H9 (cell line): ENCODE measurements at regions not wholly inside any gene's neighbourhood (a gene's known extent, or its start where the extent isn't known, plus 50 kb on each side); places are given as distances from the start of the nearest gene placed in this dataset.

Experiments used
- DNase-seq: peaks from one replicate; pipeline ENCODE4 v3.0.0-alpha.2; 2017
- H2AFZ ChIP-seq: one replicate; pipeline ENCODE4 v1.6.1; 2013; ENCODE audit warnings: mild to moderate bottlenecking, low read length, control low read depth, moderate library complexity
- H2AK5ac ChIP-seq: 2 replicates; pipeline ENCODE4 v1.6.1; 2013; ENCODE audit warnings: low read length, control low read depth, mixed read lengths; ENCODE audit not compliant: insufficient read length
- H2BK120ac ChIP-seq: one replicate; pipeline ENCODE4 v1.6.1; 2013; ENCODE audit warnings: low read depth, mild to moderate bottlenecking, low read length, control low read depth, inconsistent platforms; ENCODE audit not compliant: poor library complexity, severe bottlenecking
- H2BK12ac ChIP-seq: 2 replicates; pipeline ENCODE4 v1.6.1; 2013; ENCODE audit warnings: low read length, control low read depth, mixed read lengths, low read depth; ENCODE audit not compliant: insufficient read length
- H2BK15ac ChIP-seq: 2 replicates; pipeline ENCODE4 v1.6.1; 2013; ENCODE audit warnings: low read depth, low read length, control low read depth
- H2BK20ac ChIP-seq: one replicate; pipeline ENCODE4 v1.6.1; 2013; ENCODE audit warnings: low read depth, mild to moderate bottlenecking, low read length, control low read depth, inconsistent platforms; ENCODE audit not compliant: poor library complexity, severe bottlenecking
- H2BK5ac ChIP-seq: 2 replicates; pipeline ENCODE4 v1.6.1; 2013; ENCODE audit warnings: low read length, control low read depth, mixed read lengths; ENCODE audit not compliant: insufficient read length
- H3K14ac ChIP-seq: 2 replicates; pipeline ENCODE4 v1.6.1; 2013; ENCODE audit warnings: low read length, control low read depth; ENCODE audit not compliant: insufficient read depth
- H3K18ac ChIP-seq: 2 replicates; pipeline ENCODE4 v1.6.1; 2013; ENCODE audit warnings: low read depth, mild to moderate bottlenecking, mixed read lengths, low read length, control low read depth; ENCODE audit not compliant: insufficient read length
- H3K23ac ChIP-seq: 2 replicates; pipeline ENCODE4 v1.6.1; 2013; ENCODE audit warnings: low read length, control low read depth, mixed read lengths, low read depth; ENCODE audit not compliant: insufficient read length
- H3K23me2 ChIP-seq: 2 replicates; pipeline ENCODE4 v1.6.1; 2013; ENCODE audit warnings: low read depth, mild to moderate bottlenecking, mixed read lengths, low read length, control low read depth; ENCODE audit not compliant: insufficient read length, poor library complexity, severe bottlenecking
- H3K27ac ChIP-seq: 2 replicates; pipeline ENCODE4 v1.5.1; 2013; ENCODE audit warnings: low read length, control low read depth, mixed read lengths, low read depth; ENCODE audit not compliant: insufficient read length
- H3K27me3 ChIP-seq: 2 replicates; pipeline ENCODE4 v1.6.1; 2013; ENCODE audit warnings: low read length, control low read depth, inconsistent platforms; ENCODE audit not compliant: insufficient read depth
- H3K4ac ChIP-seq: 2 replicates; pipeline ENCODE4 v1.6.1; 2013; ENCODE audit warnings: low read depth, mild to moderate bottlenecking, control low read depth, inconsistent platforms, low read length, moderate library complexity
- H3K4me1 ChIP-seq: 2 replicates; pipeline ENCODE4 v1.6.1; 2013; ENCODE audit warnings: low read length, control low read depth, inconsistent platforms; ENCODE audit not compliant: insufficient read depth
- H3K4me2 ChIP-seq: 2 replicates; pipeline ENCODE4 v1.6.1; 2013; ENCODE audit warnings: low read length, control low read depth, mixed read lengths; ENCODE audit not compliant: insufficient read length, insufficient read depth
- H3K56ac ChIP-seq: 2 replicates; pipeline ENCODE4 v1.6.1; 2013; ENCODE audit warnings: low read depth, mild to moderate bottlenecking, mixed read lengths, low read length, control low read depth; ENCODE audit not compliant: insufficient read length
- H3K79me1 ChIP-seq: 2 replicates; pipeline ENCODE4 v1.6.1; 2013; ENCODE audit warnings: low read depth, mild to moderate bottlenecking, moderate library complexity, low read length, control low read depth, inconsistent platforms; ENCODE audit not compliant: insufficient read depth, poor library complexity, severe bottlenecking
- H3K79me2 ChIP-seq: 2 replicates; pipeline ENCODE4 v1.6.1; 2013; ENCODE audit warnings: low read length, control low read depth, inconsistent platforms; ENCODE audit not compliant: insufficient read depth
- H3K9ac ChIP-seq: 2 replicates; pipeline ENCODE4 v1.6.1; 2013; ENCODE audit warnings: low read length, control low read depth, mixed read lengths; ENCODE audit not compliant: insufficient read length; ENCODE audit errors: extremely low read depth
- H3K9me3 ChIP-seq: one replicate; pipeline ENCODE4 v1.6.1; 2013; ENCODE audit warnings: low read depth, low read length, inconsistent platforms; ENCODE audit not compliant: control insufficient read depth
- H3T11ph ChIP-seq: one replicate; pipeline ENCODE4 v1.6.1; 2013; ENCODE audit warnings: mild to moderate bottlenecking, low read length, control low read depth, inconsistent platforms
- H4K20me1 ChIP-seq: one replicate; pipeline ENCODE4 v1.6.1; 2013; ENCODE audit not compliant: control insufficient read depth, insufficient read length, insufficient read depth
- H4K5ac ChIP-seq: 2 replicates; pipeline ENCODE4 v1.6.1; 2013; ENCODE audit warnings: low read depth, mild to moderate bottlenecking, mixed read lengths, low read length, control low read depth; ENCODE audit not compliant: insufficient read length
- H4K8ac ChIP-seq: replicated peaks from 2 replicates; pipeline ENCODE4 v1.6.1; 2013; ENCODE audit warnings: low read length, control low read depth, mixed read lengths, low read depth; ENCODE audit not compliant: insufficient read length
- H4K91ac ChIP-seq: 2 replicates; pipeline ENCODE4 v1.6.1; 2013; ENCODE audit warnings: low read depth, mild to moderate bottlenecking, moderate library complexity, mixed read lengths, low read length, control low read depth; ENCODE audit not compliant: insufficient read length
- H3K27ac Mint-ChIP-seq, 3 experiments: 2 replicates in 2 of 3; 3 replicates in 1 of 3; pipeline ENCODE4 v1.8.0; 2020 to 2021; ENCODE audit warnings: mixed read lengths in 3 of 3, mild to moderate bottlenecking in 1 of 3, moderate library complexity in 1 of 3
- H3K27me3 Mint-ChIP-seq: 2 replicates; pipeline ENCODE4 v1.8.0; 2021; ENCODE audit warnings: low read depth, mild to moderate bottlenecking, moderate library complexity, mixed read lengths
- H3K36me3 Mint-ChIP-seq, 3 experiments: 2 replicates in 2 of 3; 3 replicates in 1 of 3; pipeline ENCODE4 v1.8.0; 2020 to 2021; ENCODE audit warnings: low read depth in 3 of 3, mixed read lengths in 3 of 3; ENCODE audit not compliant: insufficient read depth in 1 of 3
- H3K4me1 Mint-ChIP-seq, 2 experiments: 2 replicates each; pipeline ENCODE4 v1.8.0; 2020; ENCODE audit warnings: mixed read lengths in 2 of 2
- H3K4me3 Mint-ChIP-seq, 2 experiments: 2 replicates in 1 of 2; 3 replicates in 1 of 2; pipeline ENCODE4 v1.8.0; 2020 to 2021; ENCODE audit warnings: mild to moderate bottlenecking in 2 of 2, mixed read lengths in 2 of 2, moderate library complexity in 1 of 2
- H3K9me3 Mint-ChIP-seq, 2 experiments: 2 replicates in 1 of 2; 3 replicates in 1 of 2; pipeline ENCODE4 v1.8.0; 2020; ENCODE audit warnings: mild to moderate bottlenecking in 2 of 2, mixed read lengths in 2 of 2, moderate library complexity in 1 of 2
- CTCF ChIP-seq: fragments of 200-600 bp; sonication (generic); conservative IDR thresholded peaks from 3 replicates; pipeline ENCODE4 v1.8.0; 2021; ENCODE audit warnings: antibody characterized with exemption, mild to moderate bottlenecking
- WGBS: extraction: QIAGEN DNeasy Blood & Tissue Kit; methylation state at CpG from one replicate; pipeline ENCODE4 v1.1.7; 2013; ENCODE audit warnings: missing lambda C conversion rate, low lambda C conversion rate, mixed read lengths; ENCODE audit not compliant: insufficient read length; ENCODE audit errors: extremely low coverage; 5-methylcytosine and 5-hydroxymethylcytosine counted together

GRCh38 chr1:239593527-239593926 lies 207.2 kb downstream of the CHRM3 start:
- Mint-ChIP-seq H3K4me1 (no peaks in the 10 kb centered on the region), H3K4me3 (no peak overlapping the region), H3K9me3 (no peaks in the 10 kb centered on the region), H3K27me3 (no peaks in the 10 kb centered on the region), H3K27ac (no peak overlapping the region), H3K36me3 (no peaks in the 10 kb centered on the region)
- Histone ChIP-seq H3T11ph (no peak overlapping the region), H3K27ac (no peak overlapping the region), H3K79me2 (no peaks in the 10 kb centered on the region), H2BK15ac (no peak overlapping the region), H3K79me1 (no peaks in the 10 kb centered on the region), H2AFZ (no peak overlapping the region), H4K8ac (no peak overlapping the region), H4K20me1 (no peaks in the 10 kb centered on the region), H3K14ac (no peak overlapping the region), H3K56ac (no peak overlapping the region), H3K4me1 (no peaks in the 10 kb centered on the region), H2BK5ac (no peak overlapping the region), H3K9me3 (no peaks in the 10 kb centered on the region), H2BK12ac (no peak overlapping the region), H2BK20ac (no peak overlapping the region), H3K9ac (no peak overlapping the region), H4K5ac (no peak overlapping the region), H3K23ac (no peak overlapping the region), H3K23me2 (no peaks in the 10 kb centered on the region), H2AK5ac (no peak overlapping the region), H3K4me2 (no peak overlapping the region), H4K91ac (no peak overlapping the region), H3K18ac (no peak overlapping the region), H3K27me3 (no peaks in the 10 kb centered on the region), H3K4ac (no peak overlapping the region), H2BK120ac (no peak overlapping the region)
- no CpG with 5 or more reads among the region's 4 CpGs for WGBS
- DNase-seq, result no peak
- TF ChIP-seq CTCF, result no peak
